ENCODE measurements at regions not wholly inside any gene's neighbourhood (a gene's known extent, or its start where the extent isn't known, plus 50 kb on each side); places are given as distances from the start of the nearest gene placed in this dataset.
A peak's percentile ranks its signal among the peaks of the same experiment; 100 is the strongest.

DNA sequence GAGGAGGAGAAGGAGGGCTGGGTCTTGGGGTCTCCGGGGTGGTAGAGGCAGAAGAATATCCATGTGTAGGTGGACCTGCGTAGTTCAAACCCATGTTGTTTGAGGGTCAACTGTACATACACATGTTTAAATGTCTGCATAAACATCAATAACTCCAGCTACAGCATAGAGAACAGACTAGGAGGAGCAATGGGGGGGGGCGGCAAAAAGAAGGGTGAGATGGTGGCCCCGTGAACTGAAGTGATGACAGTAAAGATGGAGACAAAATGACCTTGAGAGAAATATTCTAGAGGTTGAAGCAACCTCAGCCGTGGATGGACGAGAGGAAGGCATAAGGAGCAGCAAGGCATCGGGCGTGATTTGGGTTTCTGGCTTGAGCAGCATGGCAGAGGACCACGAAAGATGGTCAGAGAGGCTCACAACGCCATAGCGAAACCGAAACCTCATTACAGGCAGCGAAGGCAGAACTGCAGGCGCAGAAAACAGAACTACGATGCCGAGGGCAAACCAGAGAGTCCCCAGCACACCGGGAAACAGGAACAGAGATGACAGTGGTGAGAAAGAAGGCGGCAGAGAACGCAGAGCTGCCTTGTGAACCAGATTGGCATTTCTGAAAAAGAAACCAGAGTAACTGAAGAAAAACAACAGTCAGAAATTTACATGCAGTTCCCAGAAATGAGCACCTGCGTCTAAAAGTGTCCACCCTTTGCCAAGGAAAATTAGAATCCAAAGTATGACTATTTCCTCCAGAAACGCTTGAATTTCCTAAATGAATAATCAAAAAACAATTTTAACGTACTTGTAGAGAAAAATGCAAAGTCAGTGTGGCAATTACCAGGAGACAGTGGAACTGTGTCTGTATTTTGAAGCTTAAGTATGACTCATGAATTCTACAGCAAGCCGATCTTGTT is 50.3 kb upstream of the ENPP6 start:
- Mint-ChIP-seq H3K4me3 (peak overlapping the region; percentile 63), H3K9me3 (no peaks in the 10 kb centered on the region), H3K4me1 (ENCODE audit: low read depth) (peaks cover 74% of the 10 kb centered on the region), H3K36me3 (no peaks in the 10 kb centered on the region), H3K27ac (peak overlapping the region; percentile 91), H3K27me3 (no peaks in the 10 kb centered on the region)
- peak; percentile 91 for DNase-seq
- intact Hi-C loops (cut with micrococcal nuclease), result loop anchor here (1.0 to 10.0 kb wide), 11 partner anchors 14 to 717 kb away; partner anchors contain the start of genes ACSL1 and IRF2
- POLR2A ChIA-PET, result interaction anchor here (0.6 to 4.1 kb wide), 11 partner anchors 14 to 466 kb away, joined by 3 to 65 read pairs (median 6); partner anchors contain the start of genes CASP3, CENPU, IRF2 and PRIMPOL
- CTCF ChIA-PET, result interaction anchor here (0.6 to 5.0 kb wide), 15 partner anchors 11 to 474 kb away, joined by 3 to 56 read pairs (median 4); partner anchors contain the start of genes CASP3 and PRIMPOL
